Lower leg skin (tissue), 3 donors: ENCODE measurements at regions not wholly inside any gene's neighbourhood (a gene's known extent, or its start where the extent isn't known, plus 50 kb on each side); places are given as distances from the start of the nearest gene placed in this dataset.

Experiments used
- CTCF ChIP-seq, 3 donors: fragments of 450-650 bp; IDR thresholded peaks; one replicate each; pipeline ENCODE4 v1.5.1; 2016; ENCODE audit warnings: antibody characterized with exemption in 3 of 3, mild to moderate bottlenecking in 3 of 3, moderate library complexity in 2 of 3
- POLR2A ChIP-seq, 2 donors: fragments of 450-650 bp; IDR thresholded peaks; one replicate each; pipeline ENCODE4 v1.6.1; 2016 to 2017; ENCODE audit warnings: antibody characterized with exemption in 2 of 2, mild to moderate bottlenecking in 1 of 2, moderate library complexity in 1 of 2

GRCh38 chr6:8583291-8583690 lies 147.9 kb upstream of the SLC35B3 start:
- TF ChIP-seq CTCF (IDR thresholded peaks at IDR 0.05) (no peak), POLR2A (IDR thresholded peaks at IDR 0.05) (no peak)
